Upper lobe of left lung (tissue), 6 donors: ENCODE measurements at regions not wholly inside any gene's neighbourhood (a gene's known extent, or its start where the extent isn't known, plus 50 kb on each side); places are given as distances from the start of the nearest gene placed in this dataset.

ENCODE experiments used
- ATAC-seq, 2 donors: fragments of 200-7000 bp; cut with Tn5 transposase; one replicate each; pipeline ENCODE4 v1.9.1; 2022; ENCODE audit warnings: mild to moderate bottlenecking in 2 of 2, moderate library complexity in 2 of 2; ENCODE audit not compliant: low FRiP score in 2 of 2
- DNase-seq, 2 donors: peaks; one replicate each; pipeline ENCODE4 v3.0.0-alpha.2; 2019 to 2020
- H3K27ac ChIP-seq, 4 donors: fragments of 200-600 bp; sonication (generic); one replicate each; pipeline ENCODE4 v1.5.1; 2016 to 2019
- H3K27me3 ChIP-seq, 4 donors: fragments of 200-600 bp; sonication (generic); one replicate each; pipeline ENCODE4 v1.5.1; 2017 to 2019
- H3K36me3 ChIP-seq, 4 donors: fragments of 200-600 bp; sonication (generic); one replicate each; pipeline ENCODE4 v1.5.1; 2016 to 2019
- H3K4me1 ChIP-seq, 4 donors: fragments of 200-600 bp; sonication (generic); one replicate each; pipeline ENCODE4 v1.5.1; 2018 to 2019
- H3K4me3 ChIP-seq, 4 donors: fragments of 200-600 bp; sonication (generic); one replicate each; pipeline ENCODE4 v1.5.1; 2017 to 2019; ENCODE audit warnings: mild to moderate bottlenecking in 2 of 4, moderate library complexity in 1 of 4
- H3K9me3 ChIP-seq, 4 donors: fragments of 200-600 bp; sonication (generic); one replicate each; pipeline ENCODE4 v1.5.1; 2018 to 2019
- EP300 ChIP-seq, 4 donors: sonication (generic); formaldehyde crosslinking; IDR thresholded peaks; one replicate each; pipeline ENCODE4 v1.5.1; 2017; ENCODE audit warnings: antibody characterized with exemption in 4 of 4, control low read depth in 2 of 4
- POLR2A ChIP-seq, 4 donors: fragments of 450-650 bp; IDR thresholded peaks; one replicate each; pipeline ENCODE4 v1.5.1; 2016 to 2017; ENCODE audit warnings: antibody characterized with exemption in 4 of 4, mild to moderate bottlenecking in 2 of 4
- POLR2AphosphoS5 ChIP-seq, 2 donors: sonication (generic); formaldehyde crosslinking; IDR thresholded peaks; one replicate each; pipeline ENCODE4 v1.5.1; 2017; ENCODE audit warnings: antibody characterized with exemption in 2 of 2
- WGBS, 2 donors: methylation state at CpG; one replicate each; pipeline ENCODE4 v1.1.5; 2017 to 2018; 5-methylcytosine and 5-hydroxymethylcytosine counted together
- TF ChIP-seq, protein P1 (sequence below), 6 experiments: fragments of 450-650 bp in 4 of 6; fragments of 200-600 bp in 2 of 6; sonication (generic) in 2 of 6; IDR thresholded peaks; one replicate each; pipeline ENCODE4 v1.5.1; 2016 to 2019; ENCODE audit warnings: antibody characterized with exemption in 6 of 6
- donor health status: DM: no; HTN: no; CAD: no; lungs with moderate emphysema.
- donor health status: DM: no; HTN: yes; CAD: no; lungs with severe emphysema.

DNA sequence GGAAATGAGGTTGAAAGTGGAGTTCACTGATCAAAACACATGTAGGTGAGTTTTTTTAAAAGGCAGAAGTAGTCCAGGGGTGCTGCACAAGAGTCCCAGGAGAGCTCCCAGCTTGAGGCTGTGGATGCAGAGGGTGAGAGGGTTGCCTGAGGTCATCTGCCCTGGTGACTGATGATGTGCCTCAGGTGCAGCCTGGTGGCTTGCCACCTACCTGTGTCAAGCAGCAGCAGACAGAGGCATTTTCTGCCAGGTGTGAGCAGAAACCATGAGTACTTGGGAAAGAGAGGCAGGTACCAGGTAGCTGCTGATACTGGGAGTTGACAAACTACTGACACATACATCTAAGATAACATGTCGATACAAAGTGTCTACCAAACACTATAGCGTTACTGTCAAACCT lies 92.5 kb downstream of the SCP2D1 start:
- DNase-seq: no peak
- TF ChIP-seq, protein P1, sequence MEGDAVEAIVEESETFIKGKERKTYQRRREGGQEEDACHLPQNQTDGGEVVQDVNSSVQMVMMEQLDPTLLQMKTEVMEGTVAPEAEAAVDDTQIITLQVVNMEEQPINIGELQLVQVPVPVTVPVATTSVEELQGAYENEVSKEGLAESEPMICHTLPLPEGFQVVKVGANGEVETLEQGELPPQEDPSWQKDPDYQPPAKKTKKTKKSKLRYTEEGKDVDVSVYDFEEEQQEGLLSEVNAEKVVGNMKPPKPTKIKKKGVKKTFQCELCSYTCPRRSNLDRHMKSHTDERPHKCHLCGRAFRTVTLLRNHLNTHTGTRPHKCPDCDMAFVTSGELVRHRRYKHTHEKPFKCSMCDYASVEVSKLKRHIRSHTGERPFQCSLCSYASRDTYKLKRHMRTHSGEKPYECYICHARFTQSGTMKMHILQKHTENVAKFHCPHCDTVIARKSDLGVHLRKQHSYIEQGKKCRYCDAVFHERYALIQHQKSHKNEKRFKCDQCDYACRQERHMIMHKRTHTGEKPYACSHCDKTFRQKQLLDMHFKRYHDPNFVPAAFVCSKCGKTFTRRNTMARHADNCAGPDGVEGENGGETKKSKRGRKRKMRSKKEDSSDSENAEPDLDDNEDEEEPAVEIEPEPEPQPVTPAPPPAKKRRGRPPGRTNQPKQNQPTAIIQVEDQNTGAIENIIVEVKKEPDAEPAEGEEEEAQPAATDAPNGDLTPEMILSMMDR (IDR thresholded peaks at IDR 0.05): no peak
- TF ChIP-seq POLR2A (IDR thresholded peaks at IDR 0.05): no peak
- no peak for TF ChIP-seq EP300 (IDR thresholded peaks at IDR 0.05)
- TF ChIP-seq POLR2AphosphoS5 (IDR thresholded peaks at IDR 0.05): no peak
- Histone ChIP-seq H3K9me3 (no peaks in the 10 kb centered on the region), H3K27ac (no peak overlapping the region), H3K4me1 (no peaks in the 10 kb centered on the region), H3K27me3 (no peaks in the 10 kb centered on the region), H3K4me3 (no peak overlapping the region), H3K36me3 (no peaks in the 10 kb centered on the region)
- ATAC-seq: no peak
- 93 to 95% methylated on average over 2 of the region's 2 CpGs for WGBS, 2 donors

DNA sequence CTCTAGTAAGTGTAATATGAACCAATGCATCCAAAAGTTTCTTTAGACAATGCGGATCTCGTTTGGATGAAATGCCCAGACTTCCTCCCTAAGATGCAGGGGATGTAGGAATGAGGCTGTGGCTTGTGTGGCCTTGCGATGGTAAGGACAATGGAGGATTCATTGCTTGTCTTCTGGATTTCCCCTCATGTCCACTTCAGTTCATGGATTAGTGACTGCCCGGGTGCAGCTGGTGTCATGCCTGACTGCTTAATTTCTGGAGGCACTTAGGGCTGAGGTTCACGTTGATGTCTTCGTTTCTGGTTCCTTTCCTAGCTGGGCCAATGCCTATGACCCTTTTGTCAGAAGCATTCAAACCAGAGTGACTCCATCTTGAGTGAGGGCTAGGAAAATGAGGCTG lies 93.8 kb downstream of the SCP2D1 start:
- TF ChIP-seq POLR2AphosphoS5 (IDR thresholded peaks at IDR 0.05): no peak
- TF ChIP-seq POLR2A (IDR thresholded peaks at IDR 0.05): no peak
- no peak for TF ChIP-seq EP300 (IDR thresholded peaks at IDR 0.05)
- TF ChIP-seq, protein P1 (IDR thresholded peaks at IDR 0.05): no peak
- Histone ChIP-seq H3K4me1 (no peaks in the 10 kb centered on the region), H3K4me3 (no peak overlapping the region), H3K27ac (no peak overlapping the region), H3K36me3 (no peaks in the 10 kb centered on the region), H3K9me3 (no peaks in the 10 kb centered on the region), H3K27me3 (no peaks in the 10 kb centered on the region)
- DNase-seq: no peak
- no peak for ATAC-seq
- WGBS, 2 donors: 82% methylated on average over 6 of the region's 6 CpGs

DNA sequence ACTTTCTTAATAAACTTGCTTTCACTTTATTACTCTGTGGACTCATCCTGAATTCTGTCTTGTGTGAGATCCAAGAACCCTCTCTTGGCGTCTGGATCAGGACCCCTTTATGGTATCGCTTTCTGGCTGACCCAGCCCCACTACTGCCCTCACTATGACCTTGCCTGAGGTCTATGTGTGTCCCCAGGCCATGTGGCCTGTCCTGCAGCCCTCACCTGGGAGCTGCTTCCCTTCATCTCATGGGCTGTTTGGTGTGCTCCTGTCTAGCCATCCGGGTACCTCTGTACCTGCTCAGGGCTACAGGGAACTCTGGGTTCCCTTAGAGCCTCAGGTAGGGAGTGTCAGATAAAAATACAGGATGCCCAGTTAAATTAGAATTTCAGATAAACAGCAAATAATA lies 94.5 kb downstream of the SCP2D1 start:
- Histone ChIP-seq H3K4me1 (no peaks in the 10 kb centered on the region), H3K27ac (no peak overlapping the region), H3K36me3 (no peaks in the 10 kb centered on the region), H3K4me3 (no peak overlapping the region), H3K9me3 (no peaks in the 10 kb centered on the region), H3K27me3 (no peaks in the 10 kb centered on the region)
- DNase-seq: no peak
- ATAC-seq: peak in 1 of 2 donors; percentile 30
- 87 to 92% methylated on average over 3 of the region's 3 CpGs for WGBS, 2 donors
- TF ChIP-seq POLR2AphosphoS5 (IDR thresholded peaks at IDR 0.05) (no peak), POLR2A (IDR thresholded peaks at IDR 0.05) (no peak), EP300 (IDR thresholded peaks at IDR 0.05) (no peak)
- TF ChIP-seq, protein P1 (IDR thresholded peaks at IDR 0.05): no peak

DNA sequence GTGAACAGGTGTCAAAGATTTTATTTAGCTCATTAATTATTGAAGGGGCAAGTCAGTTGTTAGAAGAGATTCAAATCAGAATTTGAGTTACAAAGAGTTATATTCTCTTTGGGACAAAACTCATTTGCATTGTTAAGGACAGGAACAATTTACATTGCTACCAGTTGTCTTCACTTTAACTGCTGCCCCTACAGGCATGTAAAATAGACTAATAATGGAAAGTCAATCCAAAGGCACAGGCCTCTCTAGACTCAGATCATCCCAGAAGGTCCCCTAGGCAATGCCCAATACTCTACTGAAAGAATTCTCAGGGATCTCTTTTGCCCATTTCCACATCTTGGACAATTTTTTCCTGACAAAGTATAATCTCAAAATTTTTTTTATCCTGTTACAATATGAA lies 95.7 kb downstream of the SCP2D1 start:
- Histone ChIP-seq H3K27ac (no peak overlapping the region), H3K4me3 (no peak overlapping the region), H3K27me3 (no peaks in the 10 kb centered on the region), H3K9me3 (no peaks in the 10 kb centered on the region), H3K4me1 (no peaks in the 10 kb centered on the region), H3K36me3 (no peaks in the 10 kb centered on the region)
- TF ChIP-seq POLR2A (IDR thresholded peaks at IDR 0.05) (no peak), EP300 (IDR thresholded peaks at IDR 0.05) (no peak), POLR2AphosphoS5 (IDR thresholded peaks at IDR 0.05) (no peak)
- TF ChIP-seq, protein P1 (IDR thresholded peaks at IDR 0.05): no peak
- ATAC-seq (no peak), DNase-seq (no peak)

DNA sequence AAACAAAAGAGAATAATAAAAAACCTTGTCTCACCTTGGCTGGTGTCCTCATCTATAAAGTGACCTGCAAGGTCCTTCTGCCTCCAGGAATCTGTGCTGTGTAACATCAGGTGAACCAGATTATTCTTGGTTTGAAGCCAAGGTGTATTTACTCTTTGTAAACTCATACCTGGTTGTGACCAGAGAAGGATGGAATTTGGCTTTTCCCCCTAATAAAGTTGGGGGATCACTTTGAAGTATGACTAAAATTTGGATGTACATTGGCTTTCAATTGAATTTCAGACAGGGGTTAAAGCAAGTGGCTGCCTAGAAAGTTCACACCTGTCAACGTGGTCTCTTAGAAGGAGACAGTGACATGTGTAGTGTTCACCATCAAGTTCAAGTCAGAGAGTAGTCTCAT lies 100.1 kb downstream of the SCP2D1 start:
- ATAC-seq: no peak
- no peak for DNase-seq
- TF ChIP-seq, protein P1 (IDR thresholded peaks at IDR 0.05): no peak
- TF ChIP-seq POLR2AphosphoS5 (IDR thresholded peaks at IDR 0.05) (no peak), EP300 (IDR thresholded peaks at IDR 0.05) (no peak), POLR2A (IDR thresholded peaks at IDR 0.05) (no peak)
- Histone ChIP-seq H3K9me3 (no peaks in the 10 kb centered on the region), H3K4me1 (no peaks in the 10 kb centered on the region), H3K27ac (no peak overlapping the region), H3K27me3 (no peaks in the 10 kb centered on the region), H3K4me3 (no peak overlapping the region), H3K36me3 (no peaks in the 10 kb centered on the region)
- WGBS, 2 donors: 81 to 86% methylated on average over 1 of the region's 1 CpG
